Activated T-cell treated with anti-CD3 and anti-CD28 coated beads for 4 hours (primary cell): ENCODE measurements at regions not wholly inside any gene's neighbourhood (a gene's known extent, or its start where the extent isn't known, plus 50 kb on each side); places are given as distances from the start of the nearest gene placed in this dataset.
"Not testable (repeated sequence)": the region's sequence is repeated elsewhere in the genome, so short reads cannot be mapped to it uniquely, and the experiment has no call there.

Source experiments
- DNase-seq: peaks from one replicate; pipeline ENCODE4 v3.0.0-alpha.2; 2020

GRCh38 chr2:64252251-64252978 is 108.2 kb upstream of the PELI1 start:
- DNase-seq: not testable (repeated sequence)

GRCh38 chr2:64253421-64253820 is 109.2 kb upstream of the PELI1 start:
- DNase-seq: not testable (repeated sequence)

- DNase-seq: no peak
Observed at GRCh38 chr2:64258566-64258965, 114.3 kb upstream of the PELI1 start.

GRCh38 chr2:64259312-64259711 is 115.1 kb upstream of the PELI1 start:
- no peak for DNase-seq

- no peak for DNase-seq
Observed at GRCh38 chr2:64260093-64260803, 116.0 kb upstream of the PELI1 start.

- no peak for DNase-seq
Observed at GRCh38 chr2:64260817-64261216, 116.6 kb upstream of the PELI1 start.

- no peak for DNase-seq
Observed at GRCh38 chr2:64262071-64262470, 117.9 kb upstream of the PELI1 start.

GRCh38 chr2:64262816-64263215 is 118.6 kb upstream of the PELI1 start:
- no peak for DNase-seq

- no peak for DNase-seq
Observed at GRCh38 chr2:64263315-64263714, 119.1 kb upstream of the PELI1 start.

- DNase-seq: no peak
Observed at GRCh38 chr2:64267699-64268098, 123.5 kb upstream of the PELI1 start.

GRCh38 chr2:64268330-64269048 is 124.3 kb upstream of the PELI1 start:
- no peak for DNase-seq

- DNase-seq: no peak
Observed at GRCh38 chr2:64273524-64274398, 129.5 kb upstream of the PELI1 start.

GRCh38 chr2:64274399-64275173 is 130.4 kb upstream of the PELI1 start:
- no peak for DNase-seq

GRCh38 chr2:64275174-64275466 is 130.9 kb upstream of the PELI1 start:
- no peak for DNase-seq

GRCh38 chr2:64276417-64277095 is 132.3 kb upstream of the PELI1 start:
- no peak for DNase-seq

GRCh38 chr2:64277101-64277849 is 133.1 kb upstream of the PELI1 start:
- DNase-seq: no peak

GRCh38 chr2:64280812-64281211 is 136.6 kb upstream of the PELI1 start:
- DNase-seq: not testable (repeated sequence)

GRCh38 chr2:64283006-64283570 is 138.9 kb upstream of the PELI1 start:
- no peak for DNase-seq

GRCh38 chr2:64283641-64284361 is 139.6 kb upstream of the PELI1 start:
- no peak for DNase-seq

GRCh38 chr2:64284751-64285150 is 140.5 kb upstream of the PELI1 start:
- DNase-seq: no peak
